ENCODE measurements at regions not wholly inside any gene's neighbourhood (a gene's known extent, or its start where the extent isn't known, plus 50 kb on each side); places are given as distances from the start of the nearest gene placed in this dataset.

GRCh38 chr12:33310471-33310870 lies 129.1 kb downstream of the SYT10 start:
- no peak for TF ChIP-seq CTCF (IDR thresholded peaks at IDR 0.05)
- TF ChIP-seq POLR2A (IDR thresholded peaks at IDR 0.05), result no peak

Data from adrenal gland (tissue), 5 donors.